Activated CD4-positive, alpha-beta T cell treated with anti-CD3 and anti-CD28 coated beads, Interleukin-2, amount 10 ng/mL, durations not matched to agents 24 days and 14 days (primary cell): ENCODE measurements at regions not wholly inside any gene's neighbourhood (a gene's known extent, or its start where the extent isn't known, plus 50 kb on each side); places are given as distances from the start of the nearest gene placed in this dataset.

ENCODE experiments used
- DNase-seq: peaks from one replicate; pipeline ENCODE4 v3.0.0; 2022
- H3K27ac Mint-ChIP-seq: one replicate; pipeline ENCODE4 v1.8.0; 2022; ENCODE audit warnings: mild to moderate bottlenecking, mixed read lengths
- H3K27me3 Mint-ChIP-seq: one replicate; pipeline ENCODE4 v1.8.0; 2022; ENCODE audit warnings: mixed read lengths
- H3K36me3 Mint-ChIP-seq: one replicate; pipeline ENCODE4 v1.8.0; 2022; ENCODE audit warnings: low read depth, mild to moderate bottlenecking, mixed read lengths
- H3K4me1 Mint-ChIP-seq: one replicate; pipeline ENCODE4 v1.8.0; 2021; ENCODE audit warnings: mixed read lengths
- H3K4me3 Mint-ChIP-seq: one replicate; pipeline ENCODE4 v1.8.0; 2022; ENCODE audit warnings: mild to moderate bottlenecking, moderate library complexity, mixed read lengths
- H3K9me3 Mint-ChIP-seq: one replicate; pipeline ENCODE4 v1.8.0; 2021; ENCODE audit warnings: mixed read lengths
- intact Hi-C: fragments of 100-400 bp; cut with micrococcal nuclease; formaldehyde crosslinking; loops from one replicate; pipeline ENCODE4 v1.15.1; 2023

DNA sequence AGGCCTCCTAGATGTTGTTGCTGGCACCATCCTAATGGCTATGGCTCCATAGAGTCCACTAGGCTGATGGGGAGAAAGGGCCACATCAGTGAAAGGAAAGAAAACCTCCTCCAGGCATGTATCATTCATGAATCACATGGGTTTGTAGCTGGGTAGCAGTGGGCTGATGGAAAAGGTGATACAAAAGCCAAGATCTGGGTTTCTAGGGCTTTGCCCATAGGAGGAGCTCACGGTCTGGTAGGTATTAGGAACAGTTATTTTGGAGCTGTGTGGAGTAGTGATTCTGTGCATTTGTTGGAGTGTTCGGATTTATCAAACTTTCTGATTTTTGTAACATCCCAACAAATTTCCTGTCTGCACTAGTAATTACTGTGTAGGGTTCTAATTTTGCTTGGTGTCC lies 259.2 kb downstream of the SLC4A3 start:
- no peak overlapping the region for H3K27ac Mint-ChIP-seq
- intact Hi-C loops, result no loop called here
- H3K4me1 Mint-ChIP-seq, result no peaks in the 10 kb centered on the region

DNA sequence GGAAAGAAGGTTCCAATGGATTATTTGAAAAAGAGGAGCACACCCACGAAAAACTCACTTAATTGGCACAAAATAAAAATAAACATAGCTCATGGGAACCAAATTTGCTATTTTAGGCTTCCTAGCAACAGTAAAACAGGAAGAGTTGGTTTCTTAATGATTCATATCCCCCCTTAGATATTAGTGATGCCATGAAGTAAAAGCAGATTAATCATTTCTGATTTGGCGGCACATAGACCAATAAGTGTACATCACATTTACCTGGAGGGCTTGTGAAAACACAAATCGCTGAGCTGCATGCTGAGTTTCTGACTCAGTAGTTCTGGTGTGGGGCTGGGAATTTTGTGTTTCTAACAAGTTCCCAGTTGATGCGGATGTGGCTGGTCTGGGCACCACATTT lies 260.4 kb downstream of the SLC4A3 start:
- Mint-ChIP-seq H3K4me1 (no peaks in the 10 kb centered on the region), H3K9me3 (no peaks in the 10 kb centered on the region), H3K27ac (no peak overlapping the region), H3K4me3 (no peak overlapping the region), H3K27me3 (no peaks in the 10 kb centered on the region), H3K36me3 (no peaks in the 10 kb centered on the region)
- intact Hi-C loops, result no loop called here
- no peak for DNase-seq

More for the DNA sequence above, 259.2 kb downstream of the SLC4A3 start:
- no peak overlapping the region for H3K4me3 Mint-ChIP-seq
- H3K9me3 Mint-ChIP-seq, result no peaks in the 10 kb centered on the region
- H3K36me3 Mint-ChIP-seq, result no peaks in the 10 kb centered on the region
- no peak for DNase-seq
- H3K27me3 Mint-ChIP-seq, result no peaks in the 10 kb centered on the region

DNA sequence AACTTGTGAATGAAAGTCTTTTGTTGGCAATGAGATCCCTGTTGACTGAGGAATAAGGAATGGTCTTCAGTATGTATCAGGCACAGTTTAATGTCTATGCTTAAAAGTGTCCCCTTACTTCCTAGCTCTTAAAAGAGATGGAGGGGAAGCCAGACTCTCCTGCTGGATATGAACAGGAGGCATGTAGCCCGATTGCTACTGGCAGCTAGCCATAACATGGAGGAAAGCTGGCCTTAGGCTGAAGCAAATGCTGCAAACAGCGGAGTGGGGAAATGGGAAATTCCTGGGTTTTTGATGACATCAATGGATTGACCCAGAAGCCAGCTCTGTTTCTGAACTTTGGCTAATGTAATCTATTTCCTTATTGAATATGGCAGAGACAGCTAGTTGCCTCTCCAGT lies 266.1 kb downstream of the SLC4A3 start:
- H3K27me3 Mint-ChIP-seq, result no peaks in the 10 kb centered on the region
- no peaks in the 10 kb centered on the region for H3K36me3 Mint-ChIP-seq
- intact Hi-C loops, result no loop called here
- no peak for DNase-seq
- no peaks in the 10 kb centered on the region for H3K9me3 Mint-ChIP-seq
- no peaks in the 10 kb centered on the region for H3K4me1 Mint-ChIP-seq
- H3K27ac Mint-ChIP-seq, result no peak overlapping the region
- no peak overlapping the region for H3K4me3 Mint-ChIP-seq

DNA sequence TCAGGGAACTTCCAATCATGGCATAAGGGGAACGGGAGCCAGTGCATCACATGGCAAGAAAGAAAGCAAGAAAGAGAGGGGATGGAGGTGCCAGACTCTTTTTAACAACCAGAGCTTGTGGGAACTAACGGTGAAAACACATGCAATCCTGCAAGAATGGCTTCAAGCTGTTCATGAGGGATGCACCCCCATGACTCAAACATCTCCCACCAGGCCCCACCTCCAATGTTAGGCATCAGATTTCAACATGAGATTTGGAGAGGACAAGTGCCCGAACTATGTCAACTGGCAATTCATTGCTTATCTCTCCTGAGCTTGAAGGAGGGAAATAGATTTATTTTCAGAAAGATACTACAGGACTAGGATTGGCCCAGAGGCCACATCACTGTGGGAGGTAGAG lies 270.0 kb downstream of the SLC4A3 start:
- Mint-ChIP-seq H3K9me3 (no peaks in the 10 kb centered on the region), H3K27me3 (no peaks in the 10 kb centered on the region), H3K4me1 (no peaks in the 10 kb centered on the region), H3K27ac (no peak overlapping the region), H3K4me3 (no peak overlapping the region), H3K36me3 (no peaks in the 10 kb centered on the region)
- DNase-seq, result no peak
- intact Hi-C loops, result no loop called here

DNA sequence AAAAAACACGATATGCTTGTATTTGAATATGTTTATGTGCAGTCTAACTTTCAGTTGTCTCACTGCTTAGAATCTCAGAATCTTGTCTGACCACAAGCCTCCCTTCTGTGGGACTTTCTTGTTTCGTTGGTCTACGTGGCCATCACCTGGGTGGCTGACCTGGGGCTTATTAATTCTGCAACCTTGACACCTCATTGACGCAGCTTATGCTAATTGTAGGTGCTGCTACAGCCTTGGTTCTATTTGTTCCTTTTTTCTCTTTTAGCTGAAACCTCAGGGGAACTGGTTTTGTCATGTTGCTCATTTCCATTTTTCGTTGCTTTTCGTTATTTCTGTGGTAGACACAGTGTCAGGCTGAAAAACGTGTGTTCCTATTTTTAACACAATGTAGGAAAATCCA lies 273.7 kb downstream of the SLC4A3 start:
- Mint-ChIP-seq H3K27me3 (no peaks in the 10 kb centered on the region), H3K27ac (no peak overlapping the region), H3K4me3 (no peak overlapping the region), H3K4me1 (no peaks in the 10 kb centered on the region), H3K36me3 (no peaks in the 10 kb centered on the region), H3K9me3 (no peaks in the 10 kb centered on the region)
- DNase-seq, result no peak
- intact Hi-C loops, result no loop called here

DNA sequence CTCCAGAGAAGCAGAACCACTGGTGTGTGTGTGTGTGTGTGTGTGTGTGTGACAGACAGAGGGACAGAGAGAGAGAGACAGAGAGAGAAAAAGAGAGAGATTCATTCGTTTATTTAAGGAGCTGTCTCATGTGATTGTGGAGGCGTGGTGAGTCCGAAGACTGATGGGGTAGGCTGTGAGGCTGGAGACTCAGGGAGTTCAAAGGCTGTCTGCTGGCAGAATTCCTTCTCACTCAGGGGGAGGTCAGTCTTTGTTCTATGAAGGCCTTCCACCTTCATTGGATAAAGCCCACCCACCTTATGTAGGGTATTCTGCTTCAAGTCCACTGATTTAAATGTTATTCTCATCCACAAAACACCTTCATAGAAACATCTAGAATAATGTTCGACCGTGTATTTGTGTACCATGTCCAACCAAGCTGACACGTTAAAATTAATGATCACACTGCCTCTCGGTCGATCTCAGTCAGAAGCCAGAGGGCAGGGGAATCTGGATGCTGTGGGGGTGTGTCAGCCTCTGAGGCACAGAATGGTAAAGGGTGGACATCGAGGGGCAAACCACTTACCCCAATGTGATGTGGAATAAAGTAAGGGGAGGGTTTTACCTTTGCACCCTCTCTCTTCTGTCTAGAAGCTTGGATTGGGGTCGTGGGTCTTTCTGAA lies 275.6 kb downstream of the SLC4A3 start:
- no peak overlapping the region for H3K27ac Mint-ChIP-seq
- no peak for DNase-seq
- intact Hi-C loops, result no loop called here
- H3K4me1 Mint-ChIP-seq, result no peaks in the 10 kb centered on the region
- H3K27me3 Mint-ChIP-seq, result no peaks in the 10 kb centered on the region
- H3K36me3 Mint-ChIP-seq, result no peaks in the 10 kb centered on the region
- no peak overlapping the region for H3K4me3 Mint-ChIP-seq
- no peaks in the 10 kb centered on the region for H3K9me3 Mint-ChIP-seq

DNA sequence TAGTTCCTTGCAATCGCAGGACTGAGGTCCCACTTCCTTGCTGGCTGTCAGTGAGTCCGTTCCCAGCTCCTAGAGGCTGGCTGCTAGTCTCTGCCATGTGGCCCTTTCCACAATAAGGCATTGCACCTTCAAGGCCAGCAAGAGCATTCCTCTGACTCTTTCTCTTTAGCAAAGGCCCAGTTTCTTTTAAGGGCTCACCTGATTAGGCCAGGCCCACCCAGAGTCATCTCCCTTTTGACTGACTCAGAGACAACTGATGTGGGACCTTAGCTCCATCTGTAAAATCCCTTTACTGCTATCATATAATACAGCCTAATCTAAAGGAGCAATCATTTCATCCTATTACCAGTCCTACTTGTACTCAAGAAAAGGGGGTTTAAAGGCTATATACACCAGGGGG lies 278.2 kb downstream of the SLC4A3 start:
- H3K36me3 Mint-ChIP-seq, result no peaks in the 10 kb centered on the region
- intact Hi-C loops, result no loop called here
- DNase-seq, result no peak
- no peak overlapping the region for H3K27ac Mint-ChIP-seq
- H3K4me1 Mint-ChIP-seq, result no peaks in the 10 kb centered on the region
- no peaks in the 10 kb centered on the region for H3K9me3 Mint-ChIP-seq
- H3K4me3 Mint-ChIP-seq, result no peak overlapping the region
- no peaks in the 10 kb centered on the region for H3K27me3 Mint-ChIP-seq

DNA sequence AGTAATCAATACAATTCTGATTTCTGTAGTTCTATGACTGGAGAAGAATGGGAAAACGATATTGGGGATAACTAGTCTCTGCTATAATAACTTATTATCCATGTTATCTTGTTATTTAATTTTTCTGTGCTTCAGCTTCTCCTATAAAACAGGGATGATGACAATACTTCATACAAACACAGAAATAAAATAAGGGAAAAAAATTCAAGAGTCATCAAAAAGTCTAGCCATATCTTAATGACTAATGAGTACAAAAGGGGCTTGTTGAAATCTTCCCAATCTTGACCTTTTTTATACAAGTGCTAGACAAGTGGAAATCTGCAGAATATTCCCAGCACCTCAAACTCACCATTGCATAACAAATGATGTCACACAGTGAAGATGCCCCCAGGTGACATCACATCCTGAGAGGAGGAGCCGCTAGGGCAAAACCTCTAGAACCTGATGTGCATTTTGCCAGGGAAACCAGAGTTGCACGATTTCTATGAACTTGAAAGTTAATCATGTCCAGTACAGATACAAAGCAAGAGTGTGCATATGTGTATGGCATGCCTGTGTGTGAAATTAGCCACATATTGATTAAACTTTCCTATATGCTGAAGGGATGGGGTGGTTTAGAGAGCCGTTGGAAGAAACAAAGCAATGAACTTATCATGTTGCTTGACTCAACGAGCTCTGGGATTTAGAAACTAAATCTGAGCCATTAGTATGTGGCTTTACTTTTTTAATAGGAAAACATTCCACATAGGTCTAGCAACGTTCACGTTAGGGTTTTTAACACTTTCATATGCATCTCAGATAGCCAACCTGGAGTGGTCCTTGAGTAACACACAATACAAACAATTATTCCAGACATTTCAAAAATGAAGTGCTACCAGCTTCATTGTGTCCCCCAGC lies 278.9 kb downstream of the SLC4A3 start:
- no peak for DNase-seq
- Mint-ChIP-seq H3K9me3 (no peaks in the 10 kb centered on the region), H3K4me3 (no peak overlapping the region), H3K4me1 (no peaks in the 10 kb centered on the region), H3K36me3 (no peaks in the 10 kb centered on the region), H3K27me3 (no peaks in the 10 kb centered on the region), H3K27ac (no peak overlapping the region)
- intact Hi-C loops, result no loop called here

DNA sequence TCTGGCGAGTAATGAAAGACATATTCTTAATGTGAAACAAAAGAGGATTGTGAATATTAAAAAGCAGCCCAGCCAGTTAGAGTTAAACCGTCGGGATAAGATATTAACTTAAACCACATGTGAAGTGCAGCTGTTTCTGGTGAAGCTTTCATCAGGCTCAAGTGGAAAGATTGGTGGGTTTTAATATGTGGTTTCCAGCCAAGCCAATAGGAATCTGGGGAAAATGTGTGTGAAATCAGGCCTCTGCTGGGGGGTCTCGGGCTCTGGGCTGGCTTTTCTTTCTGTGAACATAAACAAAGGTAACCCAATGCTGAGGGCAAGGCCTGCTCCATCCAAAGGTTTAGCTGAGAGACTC lies 279.6 kb downstream of the SLC4A3 start:
- Mint-ChIP-seq H3K4me1 (no peaks in the 10 kb centered on the region), H3K27ac (no peak overlapping the region)

DNA sequence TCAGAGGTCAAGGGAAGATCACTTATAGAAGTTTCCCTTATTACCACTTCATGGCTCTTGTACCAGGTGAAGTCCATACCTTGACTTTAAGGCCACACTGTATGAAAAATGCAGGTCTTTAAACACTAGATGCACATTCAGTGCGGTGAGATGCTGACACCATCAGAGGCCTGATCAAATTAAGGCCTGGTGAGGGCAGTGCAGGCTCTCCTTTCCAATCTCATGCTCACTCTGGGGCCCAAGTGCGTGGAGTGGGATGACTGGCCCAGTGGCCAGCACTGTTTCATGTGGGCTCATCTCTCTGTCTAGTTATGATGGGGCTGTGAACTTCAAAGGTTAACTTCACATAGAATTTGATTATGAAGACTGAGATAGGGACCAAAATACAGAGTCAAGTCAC lies 281.1 kb downstream of the SLC4A3 start:
- H3K4me3 Mint-ChIP-seq, result no peak overlapping the region
- H3K27ac Mint-ChIP-seq, result no peak overlapping the region
- no peaks in the 10 kb centered on the region for H3K9me3 Mint-ChIP-seq
- H3K27me3 Mint-ChIP-seq, result no peaks in the 10 kb centered on the region
- no peaks in the 10 kb centered on the region for H3K36me3 Mint-ChIP-seq
- no peaks in the 10 kb centered on the region for H3K4me1 Mint-ChIP-seq
- DNase-seq, result no peak
- intact Hi-C loops, result no loop called here

More for the DNA sequence above, 279.6 kb downstream of the SLC4A3 start:
- Mint-ChIP-seq H3K36me3 (no peaks in the 10 kb centered on the region), H3K4me3 (no peak overlapping the region), H3K27me3 (no peaks in the 10 kb centered on the region), H3K9me3 (no peaks in the 10 kb centered on the region)
- intact Hi-C loops, result no loop called here
- DNase-seq, result no peak

DNA sequence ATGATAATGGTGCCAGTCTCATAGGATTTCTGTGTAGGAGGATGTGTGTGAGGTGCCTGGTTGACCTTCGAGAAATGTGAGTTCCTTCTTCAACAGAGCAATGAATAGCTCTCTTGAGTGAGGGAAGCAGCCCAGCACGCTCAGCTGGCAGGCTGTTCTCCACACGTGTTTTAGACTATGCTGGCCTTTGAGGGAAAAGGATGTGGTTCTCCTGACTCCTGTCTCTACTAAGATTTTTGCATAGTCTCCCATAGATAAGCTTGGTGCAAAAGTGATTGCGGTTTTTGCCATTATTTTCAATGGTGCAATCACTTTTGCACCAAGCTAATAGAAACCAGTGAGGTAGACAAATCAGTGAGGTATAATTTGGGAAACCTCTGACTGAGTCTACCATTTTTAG lies 284.1 kb downstream of the SLC4A3 start:
- H3K27ac Mint-ChIP-seq, result no peak overlapping the region
- no peaks in the 10 kb centered on the region for H3K9me3 Mint-ChIP-seq
- intact Hi-C loops, result no loop called here
- H3K4me1 Mint-ChIP-seq, result no peaks in the 10 kb centered on the region
- no peak for DNase-seq
- H3K4me3 Mint-ChIP-seq, result no peak overlapping the region
- no peaks in the 10 kb centered on the region for H3K27me3 Mint-ChIP-seq
- no peaks in the 10 kb centered on the region for H3K36me3 Mint-ChIP-seq

DNA sequence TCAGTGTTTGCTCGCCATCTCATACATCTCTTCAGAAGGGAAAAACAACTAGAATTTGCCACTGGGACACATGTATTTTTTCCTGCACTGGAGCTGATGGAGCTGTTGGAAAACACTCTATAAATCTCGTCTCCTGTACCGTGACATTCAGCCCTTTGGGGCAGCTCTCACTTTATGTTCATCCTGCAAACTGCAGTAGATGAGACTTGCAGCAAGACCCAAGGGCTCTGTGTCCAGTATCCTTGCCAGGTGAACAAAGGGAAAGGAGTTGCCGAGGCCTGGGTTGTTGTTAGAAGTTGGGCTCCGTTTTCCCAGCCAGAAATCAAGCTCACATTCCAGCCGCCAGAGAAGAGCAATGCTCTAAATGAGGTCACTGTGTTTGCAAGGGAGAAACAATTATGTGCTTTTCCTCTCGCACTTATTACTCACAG lies 285.1 kb downstream of the SLC4A3 start:
- Mint-ChIP-seq H3K4me1 (no peaks in the 10 kb centered on the region), H3K36me3 (no peaks in the 10 kb centered on the region), H3K27me3 (no peaks in the 10 kb centered on the region), H3K27ac (no peak overlapping the region), H3K4me3 (no peak overlapping the region), H3K9me3 (no peaks in the 10 kb centered on the region)
- intact Hi-C loops, result no loop called here
- no peak for DNase-seq

DNA sequence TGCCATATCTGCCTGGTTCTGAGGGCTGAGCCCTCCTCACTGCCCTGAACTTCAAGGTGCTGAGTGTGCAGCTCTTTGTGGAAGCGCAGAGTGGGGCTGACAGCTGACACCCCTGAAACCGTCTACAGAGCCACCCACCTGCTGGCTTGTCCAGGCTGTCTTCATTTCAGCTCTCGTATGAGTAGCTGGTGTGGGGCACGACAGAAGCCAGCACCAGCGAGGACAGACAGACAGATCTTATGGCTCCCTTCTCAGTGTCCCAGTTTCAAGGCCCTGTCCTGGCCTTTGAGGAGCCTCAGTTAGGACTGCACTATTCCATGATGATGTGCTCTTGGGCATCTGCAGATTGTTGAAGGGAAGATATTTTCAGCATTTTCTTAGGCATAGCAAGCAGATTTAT lies 287.1 kb downstream of the SLC4A3 start:
- DNase-seq, result no peak
- H3K9me3 Mint-ChIP-seq, result no peaks in the 10 kb centered on the region
- no peaks in the 10 kb centered on the region for H3K36me3 Mint-ChIP-seq
- no peaks in the 10 kb centered on the region for H3K27me3 Mint-ChIP-seq
- no peaks in the 10 kb centered on the region for H3K4me1 Mint-ChIP-seq
- no peak overlapping the region for H3K27ac Mint-ChIP-seq
- intact Hi-C loops, result no loop called here
- H3K4me3 Mint-ChIP-seq, result no peak overlapping the region

DNA sequence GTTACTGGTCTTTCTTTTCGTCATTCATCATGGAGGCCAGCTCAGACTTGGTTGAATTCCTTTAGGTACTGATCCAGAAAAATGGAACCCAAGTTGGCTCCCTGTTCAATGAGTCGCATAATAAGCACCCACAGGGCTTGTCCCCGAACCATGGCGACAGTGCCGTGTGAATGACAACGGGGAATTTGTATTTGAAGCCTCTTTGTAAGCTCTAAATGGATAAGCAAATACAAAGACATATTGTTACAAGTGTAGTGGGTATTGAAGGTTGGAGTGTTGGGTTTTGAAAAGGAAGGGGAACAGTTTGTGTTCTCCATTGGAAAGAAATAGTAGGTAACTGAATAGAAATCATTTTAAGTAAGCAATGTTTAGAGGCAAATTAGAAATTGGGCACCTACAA lies 288.9 kb downstream of the SLC4A3 start:
- intact Hi-C loops, result no loop called here
- Mint-ChIP-seq H3K4me1 (no peaks in the 10 kb centered on the region), H3K27me3 (no peaks in the 10 kb centered on the region), H3K4me3 (no peak overlapping the region), H3K27ac (no peak overlapping the region), H3K36me3 (no peaks in the 10 kb centered on the region), H3K9me3 (no peaks in the 10 kb centered on the region)
- no peak for DNase-seq
